ENCODE measurements at regions not wholly inside any gene's neighbourhood (a gene's known extent, or its start where the extent isn't known, plus 50 kb on each side); places are given as distances from the start of the nearest gene placed in this dataset.

DNA sequence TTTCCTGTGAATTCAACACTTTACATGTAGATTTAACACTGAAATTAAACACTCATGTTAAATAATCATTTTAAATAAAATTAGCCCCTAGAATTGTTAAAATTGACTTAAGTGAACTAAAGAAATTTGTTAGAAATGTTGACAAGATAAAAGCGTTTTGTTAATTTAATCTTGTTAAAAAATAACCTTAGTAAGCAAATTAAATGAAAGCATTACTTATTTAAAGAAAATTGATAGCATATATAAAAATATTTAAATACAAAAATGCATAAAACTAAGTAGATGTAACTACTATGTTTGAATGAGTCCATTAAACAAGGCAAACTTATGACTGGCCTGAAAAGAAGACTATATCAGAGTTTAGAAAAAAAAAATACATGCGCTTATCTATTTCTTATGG is 99.0 kb upstream of the TRPC4 start:
- TF ChIP-seq SMC3 (IDR thresholded peaks at IDR 0.05; ENCODE audit: low read depth, low read length) = no peak
- TF ChIP-seq, protein P1, sequence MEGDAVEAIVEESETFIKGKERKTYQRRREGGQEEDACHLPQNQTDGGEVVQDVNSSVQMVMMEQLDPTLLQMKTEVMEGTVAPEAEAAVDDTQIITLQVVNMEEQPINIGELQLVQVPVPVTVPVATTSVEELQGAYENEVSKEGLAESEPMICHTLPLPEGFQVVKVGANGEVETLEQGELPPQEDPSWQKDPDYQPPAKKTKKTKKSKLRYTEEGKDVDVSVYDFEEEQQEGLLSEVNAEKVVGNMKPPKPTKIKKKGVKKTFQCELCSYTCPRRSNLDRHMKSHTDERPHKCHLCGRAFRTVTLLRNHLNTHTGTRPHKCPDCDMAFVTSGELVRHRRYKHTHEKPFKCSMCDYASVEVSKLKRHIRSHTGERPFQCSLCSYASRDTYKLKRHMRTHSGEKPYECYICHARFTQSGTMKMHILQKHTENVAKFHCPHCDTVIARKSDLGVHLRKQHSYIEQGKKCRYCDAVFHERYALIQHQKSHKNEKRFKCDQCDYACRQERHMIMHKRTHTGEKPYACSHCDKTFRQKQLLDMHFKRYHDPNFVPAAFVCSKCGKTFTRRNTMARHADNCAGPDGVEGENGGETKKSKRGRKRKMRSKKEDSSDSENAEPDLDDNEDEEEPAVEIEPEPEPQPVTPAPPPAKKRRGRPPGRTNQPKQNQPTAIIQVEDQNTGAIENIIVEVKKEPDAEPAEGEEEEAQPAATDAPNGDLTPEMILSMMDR (conservative IDR thresholded peaks at IDR 0.05; ENCODE audit: low read depth, low read length) = no peak
- no peak for TF ChIP-seq RAD21 (IDR thresholded peaks at IDR 0.05; ENCODE audit: low read length)
- no peak for TF ChIP-seq NFE2L2 (IDR thresholded peaks at IDR 0.05; ENCODE audit: low read depth, low read length)
- no peak for TF ChIP-seq MAZ (IDR thresholded peaks at IDR 0.05; ENCODE audit: borderline replicate concordance, low read depth, low read length)
- TF ChIP-seq, protein P2, sequence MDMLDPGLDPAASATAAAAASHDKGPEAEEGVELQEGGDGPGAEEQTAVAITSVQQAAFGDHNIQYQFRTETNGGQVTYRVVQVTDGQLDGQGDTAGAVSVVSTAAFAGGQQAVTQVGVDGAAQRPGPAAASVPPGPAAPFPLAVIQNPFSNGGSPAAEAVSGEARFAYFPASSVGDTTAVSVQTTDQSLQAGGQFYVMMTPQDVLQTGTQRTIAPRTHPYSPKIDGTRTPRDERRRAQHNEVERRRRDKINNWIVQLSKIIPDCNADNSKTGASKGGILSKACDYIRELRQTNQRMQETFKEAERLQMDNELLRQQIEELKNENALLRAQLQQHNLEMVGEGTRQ (IDR thresholded peaks at IDR 0.05; ENCODE audit: low read depth, low read length) = no peak
- TF ChIP-seq, protein P3, sequence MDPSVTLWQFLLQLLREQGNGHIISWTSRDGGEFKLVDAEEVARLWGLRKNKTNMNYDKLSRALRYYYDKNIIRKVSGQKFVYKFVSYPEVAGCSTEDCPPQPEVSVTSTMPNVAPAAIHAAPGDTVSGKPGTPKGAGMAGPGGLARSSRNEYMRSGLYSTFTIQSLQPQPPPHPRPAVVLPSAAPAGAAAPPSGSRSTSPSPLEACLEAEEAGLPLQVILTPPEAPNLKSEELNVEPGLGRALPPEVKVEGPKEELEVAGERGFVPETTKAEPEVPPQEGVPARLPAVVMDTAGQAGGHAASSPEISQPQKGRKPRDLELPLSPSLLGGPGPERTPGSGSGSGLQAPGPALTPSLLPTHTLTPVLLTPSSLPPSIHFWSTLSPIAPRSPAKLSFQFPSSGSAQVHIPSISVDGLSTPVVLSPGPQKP (IDR thresholded peaks at IDR 0.05; ENCODE audit: borderline replicate concordance, low read depth, low read length) = no peak
- no peak for TF ChIP-seq RFX5 (IDR thresholded peaks at IDR 0.05; ENCODE audit: low read depth, low read length)
- TF ChIP-seq MAFK (IDR thresholded peaks at IDR 0.05; ENCODE audit: low read depth, low read length) = peak; percentile 45
- no peak for TF ChIP-seq POLR2A (IDR thresholded peaks at IDR 0.05; ENCODE audit: low read depth, low read length)
- TF ChIP-seq BHLHE40 (IDR thresholded peaks at IDR 0.05; ENCODE audit: low read depth, low read length) = no peak
- TF ChIP-seq MXI1 (IDR thresholded peaks at IDR 0.05; ENCODE audit: borderline replicate concordance, low read depth, low read length) = no peak
